Keratinocyte (primary cell): ENCODE measurements at regions not wholly inside any gene's neighbourhood (a gene's known extent, or its start where the extent isn't known, plus 50 kb on each side); places are given as distances from the start of the nearest gene placed in this dataset.
"Not testable (repeated sequence)": the region's sequence is repeated elsewhere in the genome, so short reads cannot be mapped to it uniquely, and the experiment has no call there.

Experiments used
- EZH2 ChIP-seq: IDR thresholded peaks from one replicate; pipeline ENCODE4 v1.6.1; 2012; ENCODE audit warnings: inconsistent platforms, mild to moderate bottlenecking, low read length, moderate library complexity
- TF ChIP-seq, protein P1 (sequence below), 3 experiments: IDR thresholded peaks in 1 of 3; conservative IDR thresholded peaks in 1 of 3; optimal IDR thresholded peaks in 1 of 3; 2 replicates in 2 of 3; 3 replicates in 1 of 3; pipeline versions ENCODE3 to v1.5.1; 2011; ENCODE audit warnings: low read length in 3 of 3, mild to moderate bottlenecking in 3 of 3, moderate library complexity in 2 of 3, control low read depth in 1 of 3, inconsistent platforms in 1 of 3; ENCODE audit not compliant: insufficient read depth in 2 of 3; ENCODE audit errors: extremely low read depth in 1 of 3

DNA sequence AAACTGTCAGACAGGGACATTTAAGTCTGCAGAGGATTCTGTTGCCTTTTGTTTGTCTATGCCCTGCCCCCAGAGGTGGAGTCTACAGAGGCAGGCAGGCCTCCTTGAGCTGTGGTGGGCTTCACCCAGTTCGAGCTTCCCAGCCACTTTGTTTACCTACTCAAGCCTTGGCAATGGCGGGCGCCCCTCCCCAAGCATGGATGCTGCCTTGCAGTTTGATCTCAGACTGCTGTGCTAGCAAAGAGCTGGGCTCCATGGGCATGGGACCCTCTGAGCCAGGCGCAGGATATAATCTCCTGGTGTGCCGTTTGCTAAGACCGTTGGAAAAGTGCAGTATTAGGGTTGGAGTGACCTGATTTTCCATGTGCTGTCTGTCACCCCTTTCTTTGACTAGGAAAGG is 734.9 kb downstream of the TENT5A start:
- TF ChIP-seq, protein P1, sequence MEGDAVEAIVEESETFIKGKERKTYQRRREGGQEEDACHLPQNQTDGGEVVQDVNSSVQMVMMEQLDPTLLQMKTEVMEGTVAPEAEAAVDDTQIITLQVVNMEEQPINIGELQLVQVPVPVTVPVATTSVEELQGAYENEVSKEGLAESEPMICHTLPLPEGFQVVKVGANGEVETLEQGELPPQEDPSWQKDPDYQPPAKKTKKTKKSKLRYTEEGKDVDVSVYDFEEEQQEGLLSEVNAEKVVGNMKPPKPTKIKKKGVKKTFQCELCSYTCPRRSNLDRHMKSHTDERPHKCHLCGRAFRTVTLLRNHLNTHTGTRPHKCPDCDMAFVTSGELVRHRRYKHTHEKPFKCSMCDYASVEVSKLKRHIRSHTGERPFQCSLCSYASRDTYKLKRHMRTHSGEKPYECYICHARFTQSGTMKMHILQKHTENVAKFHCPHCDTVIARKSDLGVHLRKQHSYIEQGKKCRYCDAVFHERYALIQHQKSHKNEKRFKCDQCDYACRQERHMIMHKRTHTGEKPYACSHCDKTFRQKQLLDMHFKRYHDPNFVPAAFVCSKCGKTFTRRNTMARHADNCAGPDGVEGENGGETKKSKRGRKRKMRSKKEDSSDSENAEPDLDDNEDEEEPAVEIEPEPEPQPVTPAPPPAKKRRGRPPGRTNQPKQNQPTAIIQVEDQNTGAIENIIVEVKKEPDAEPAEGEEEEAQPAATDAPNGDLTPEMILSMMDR (optimal IDR thresholded peaks at IDR 0.05 in 1 of 3, IDR thresholded peaks at IDR 0.05 in 1 of 3, conservative IDR thresholded peaks at IDR 0.05 in 1 of 3; ENCODE audit: extremely low read depth in 1 of 3, insufficient read depth in 2 of 3, low read length in 3 of 3) = not testable (repeated sequence)
- TF ChIP-seq EZH2 = not testable (repeated sequence)
